ACHN (cell line): ENCODE measurements at regions not wholly inside any gene's neighbourhood (a gene's known extent, or its start where the extent isn't known, plus 50 kb on each side); places are given as distances from the start of the nearest gene placed in this dataset.

ENCODE experiments used
- DNase-seq: peaks from one replicate; pipeline ENCODE4 v3.0.0-alpha.2; 2015
- in situ Hi-C: cut with HindIII; loops from 2 replicates; pipeline ENCODE4 v1.10.0; 2017; ENCODE audit warnings: low sequenced_read_pairs, low pct_ligation_motif_present, low pct_unique_long_range_greater_than_20kb

DNA sequence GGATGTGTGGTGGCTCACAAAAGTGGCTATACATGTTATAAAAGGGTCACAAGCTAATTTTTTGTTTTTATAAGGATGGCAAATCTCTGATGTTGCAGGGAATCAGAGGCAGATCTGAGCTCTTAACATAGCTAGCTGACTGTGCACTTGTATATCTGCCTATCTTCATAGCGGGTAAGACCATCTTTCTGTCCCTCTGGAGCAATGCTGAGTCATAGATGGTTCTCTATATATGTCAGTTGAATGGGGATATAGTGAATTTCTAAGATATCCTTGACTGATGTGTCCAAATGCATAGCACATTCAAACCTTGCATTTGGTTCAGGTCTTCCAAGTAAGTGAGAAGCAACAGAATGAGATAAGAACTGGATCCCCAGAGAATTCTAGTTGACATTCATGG lies 272.6 kb upstream of the PROX1 start:
- in situ Hi-C loops = no loop called here
- no peak for DNase-seq

GRCh38 chr1:213719462-213719861 lies 268.3 kb upstream of the PROX1 start:
- no peak for DNase-seq
- in situ Hi-C loops = no loop called here

DNA sequence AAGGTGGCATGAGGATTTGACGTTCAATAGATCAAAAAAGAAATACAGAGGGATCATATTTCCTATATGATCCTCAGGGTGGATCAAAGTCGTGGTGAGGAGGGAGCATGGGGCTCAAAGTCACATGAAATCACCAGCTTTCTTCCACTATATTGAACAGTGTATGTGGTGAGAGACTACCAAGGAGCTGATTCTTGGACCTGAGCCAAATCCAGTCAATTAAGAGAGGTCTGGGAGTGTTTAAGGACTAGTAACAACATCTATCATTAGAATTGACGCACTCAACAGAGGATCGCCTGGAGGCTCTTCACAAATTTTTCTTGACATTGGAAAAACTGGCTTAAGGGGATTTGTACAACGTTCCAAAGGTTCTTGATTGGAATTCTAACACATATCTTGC lies 267.7 kb upstream of the PROX1 start:
- no peak for DNase-seq

GRCh38 chr1:213723187-213723586 lies 264.6 kb upstream of the PROX1 start:
- no peak for DNase-seq
- in situ Hi-C loops = no loop called here

More for the DNA sequence above, 267.7 kb upstream of the PROX1 start:
- in situ Hi-C loops = no loop called here

- DNase-seq = peak; percentile 2
- in situ Hi-C loops = no loop called here
Observed at GRCh38 chr1:213724640-213725536, 262.9 kb upstream of the PROX1 start.

GRCh38 chr1:213727853-213728592 lies 259.8 kb upstream of the PROX1 start:
- in situ Hi-C loops = no loop called here
- DNase-seq = no peak

GRCh38 chr1:213728593-213729536 lies 258.9 kb upstream of the PROX1 start:
- in situ Hi-C loops = no loop called here
- no peak for DNase-seq

DNA sequence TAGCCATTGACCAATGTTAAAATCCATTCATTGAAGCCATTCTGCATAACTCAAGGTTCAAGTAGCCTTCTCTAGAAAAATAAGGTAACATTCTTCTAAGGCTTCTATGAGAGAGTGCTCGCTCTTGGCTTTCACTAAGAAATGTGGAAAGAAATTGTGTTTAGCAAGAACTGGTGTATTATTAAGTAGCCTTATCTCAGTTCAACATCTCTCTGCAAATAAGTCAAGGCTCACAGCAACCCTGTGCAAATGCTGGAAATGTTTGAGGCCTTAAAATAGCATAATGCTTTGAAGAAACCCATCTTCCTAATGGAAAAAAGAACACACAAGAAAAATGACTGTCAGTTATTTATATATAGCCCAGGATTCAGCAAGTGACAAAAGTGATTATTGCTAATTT lies 254.1 kb upstream of the PROX1 start:
- in situ Hi-C loops = no loop called here
- DNase-seq = no peak

GRCh38 chr1:213737398-213738035 lies 250.3 kb upstream of the PROX1 start:
- in situ Hi-C loops = no loop called here
- DNase-seq = no peak

GRCh38 chr1:213738658-213739057 lies 249.1 kb upstream of the PROX1 start:
- no peak for DNase-seq
- in situ Hi-C loops = no loop called here

DNA sequence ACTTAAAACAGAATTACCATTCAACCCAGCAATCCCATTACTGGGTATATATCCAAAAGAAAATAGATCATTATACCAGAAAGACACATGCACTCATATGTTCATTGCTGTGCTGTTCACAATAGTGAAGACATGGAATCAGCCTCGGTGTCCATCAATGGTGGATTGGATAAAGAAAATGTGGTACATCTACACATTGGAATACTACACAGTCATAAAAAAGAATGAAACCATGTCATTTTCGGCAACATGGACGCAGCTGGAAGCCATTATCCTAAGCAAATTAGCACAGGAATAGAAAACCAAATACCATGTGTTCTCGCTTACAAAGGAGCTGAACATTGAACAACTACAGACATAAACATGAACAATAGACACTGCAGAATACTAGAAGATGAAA lies 244.8 kb upstream of the PROX1 start:
- in situ Hi-C loops = no loop called here
- no peak for DNase-seq

- no peak for DNase-seq
- in situ Hi-C loops = no loop called here
Observed at GRCh38 chr1:213744780-213745179, 243.0 kb upstream of the PROX1 start.

DNA sequence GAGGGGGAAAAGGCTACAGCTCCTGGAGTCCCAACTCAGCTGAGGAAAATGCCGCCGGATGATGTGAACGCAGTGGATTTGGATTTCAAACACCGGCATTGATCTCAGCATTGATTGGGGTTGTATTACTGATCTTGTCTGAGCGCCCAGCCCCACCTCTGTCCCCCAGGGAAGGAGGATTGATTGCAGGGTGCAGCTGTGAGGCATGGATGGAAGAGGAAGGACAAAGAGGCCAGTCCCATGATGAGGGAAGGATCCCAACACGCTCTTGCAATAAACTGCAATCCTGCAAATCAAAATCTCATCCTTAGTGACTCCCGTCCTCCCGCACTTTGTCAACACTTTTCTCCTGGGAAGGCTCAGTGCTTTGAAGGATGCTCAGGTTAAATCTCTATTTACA lies 242.3 kb upstream of the PROX1 start:
- DNase-seq = no peak
- in situ Hi-C loops = no loop called here

DNA sequence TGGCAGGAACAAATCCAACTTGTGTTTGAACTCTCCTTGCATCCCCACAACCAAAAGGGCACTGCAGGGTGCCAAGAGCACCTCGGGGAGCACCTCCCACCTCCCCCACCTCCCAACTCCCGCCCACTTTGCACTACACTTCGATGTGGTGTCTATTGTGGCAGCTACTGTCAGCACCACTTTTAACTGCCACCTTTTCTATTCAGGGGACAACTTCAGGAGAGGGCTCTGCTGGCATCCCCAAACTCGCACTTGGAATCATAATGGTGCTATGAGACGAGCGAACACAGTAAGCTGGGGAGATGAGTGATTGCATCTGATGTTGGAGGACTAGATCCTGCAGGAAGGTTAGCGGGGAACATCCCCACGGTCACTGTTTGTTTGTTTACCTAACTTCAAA lies 238.2 kb upstream of the PROX1 start:
- in situ Hi-C loops = no loop called here
- DNase-seq = no peak

GRCh38 chr1:213750231-213751063 lies 237.3 kb upstream of the PROX1 start:
- in situ Hi-C loops = no loop called here
- DNase-seq = no peak

- no peak for DNase-seq
- in situ Hi-C loops = no loop called here
Observed at GRCh38 chr1:213751064-213751397, 236.7 kb upstream of the PROX1 start.

GRCh38 chr1:213759359-213760181 lies 228.2 kb upstream of the PROX1 start:
- DNase-seq = no peak
- in situ Hi-C loops = no loop called here
